Astrocyte (in vitro differentiated cells and primary cell): ENCODE measurements at regions not wholly inside any gene's neighbourhood (a gene's known extent, or its start where the extent isn't known, plus 50 kb on each side); places are given as distances from the start of the nearest gene placed in this dataset.

Source experiments
- EZH2 ChIP-seq: IDR thresholded peaks from 2 replicates; pipeline ENCODE4 v1.6.1; 2012; ENCODE audit warnings: mild to moderate bottlenecking, low read length, inconsistent platforms; ENCODE audit not compliant: insufficient read depth
- TF ChIP-seq, protein P1 (sequence below): IDR thresholded peaks from 2 replicates; pipeline ENCODE4 v1.5.1; 2011; ENCODE audit warnings: low read depth, mild to moderate bottlenecking, inconsistent platforms, low read length, moderate library complexity; ENCODE audit not compliant: insufficient read depth

GRCh38 chr2:172247203-172247602 is 144.5 kb upstream of the DLX2 start:
- TF ChIP-seq, protein P1, sequence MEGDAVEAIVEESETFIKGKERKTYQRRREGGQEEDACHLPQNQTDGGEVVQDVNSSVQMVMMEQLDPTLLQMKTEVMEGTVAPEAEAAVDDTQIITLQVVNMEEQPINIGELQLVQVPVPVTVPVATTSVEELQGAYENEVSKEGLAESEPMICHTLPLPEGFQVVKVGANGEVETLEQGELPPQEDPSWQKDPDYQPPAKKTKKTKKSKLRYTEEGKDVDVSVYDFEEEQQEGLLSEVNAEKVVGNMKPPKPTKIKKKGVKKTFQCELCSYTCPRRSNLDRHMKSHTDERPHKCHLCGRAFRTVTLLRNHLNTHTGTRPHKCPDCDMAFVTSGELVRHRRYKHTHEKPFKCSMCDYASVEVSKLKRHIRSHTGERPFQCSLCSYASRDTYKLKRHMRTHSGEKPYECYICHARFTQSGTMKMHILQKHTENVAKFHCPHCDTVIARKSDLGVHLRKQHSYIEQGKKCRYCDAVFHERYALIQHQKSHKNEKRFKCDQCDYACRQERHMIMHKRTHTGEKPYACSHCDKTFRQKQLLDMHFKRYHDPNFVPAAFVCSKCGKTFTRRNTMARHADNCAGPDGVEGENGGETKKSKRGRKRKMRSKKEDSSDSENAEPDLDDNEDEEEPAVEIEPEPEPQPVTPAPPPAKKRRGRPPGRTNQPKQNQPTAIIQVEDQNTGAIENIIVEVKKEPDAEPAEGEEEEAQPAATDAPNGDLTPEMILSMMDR: no peak
- no peak for TF ChIP-seq EZH2
